ENCODE measurements at regions not wholly inside any gene's neighbourhood (a gene's known extent, or its start where the extent isn't known, plus 50 kb on each side); places are given as distances from the start of the nearest gene placed in this dataset.

- no peak overlapping the region for H2BK12ac ChIP-seq (ENCODE audit: low read depth, low read length)
- H4K5ac ChIP-seq (ENCODE audit: insufficient read length, low read depth, low read length), result no peak overlapping the region
- ChIA-PET POLR2A (ENCODE audit: partially characterized antibody) (no interaction called here), CTCF (ENCODE audit: partially characterized antibody) (interaction anchor here (0.6 to 1.5 kb wide), 2 partner anchors 8 to 549 kb away, joined by 3 to 11 read pairs; no protein-coding TSS in a partner anchor)
- H3K9ac ChIP-seq (replicated peaks in 1 of 4; ENCODE audit: extremely low read depth in 1 of 4, low read depth in 3 of 4, low read length in 3 of 4), result no peak overlapping the region
- no peak overlapping the region for H3K27ac ChIP-seq (ENCODE audit: low read depth, low read length)
- H3K23ac ChIP-seq (ENCODE audit: insufficient read length), result no peak overlapping the region
- FAIRE-seq (no peak), DNase-seq (ENCODE audit: low read depth in 1 of 2, low spot score in 2 of 2) (no peak)
- H2AFZ ChIP-seq (ENCODE audit: low read length), result no peak overlapping the region
- H2BK15ac ChIP-seq (ENCODE audit: low read length), result no peak overlapping the region
- H3K18ac ChIP-seq (ENCODE audit: extremely low read depth, low read length), result no peak overlapping the region
- H3K4me1 ChIP-seq (replicated peaks in 1 of 4; ENCODE audit: control insufficient read depth in 3 of 4, insufficient read depth in 4 of 4, low read length in 3 of 4), result no peaks in the 10 kb centered on the region
- TF ChIP-seq, protein P1, sequence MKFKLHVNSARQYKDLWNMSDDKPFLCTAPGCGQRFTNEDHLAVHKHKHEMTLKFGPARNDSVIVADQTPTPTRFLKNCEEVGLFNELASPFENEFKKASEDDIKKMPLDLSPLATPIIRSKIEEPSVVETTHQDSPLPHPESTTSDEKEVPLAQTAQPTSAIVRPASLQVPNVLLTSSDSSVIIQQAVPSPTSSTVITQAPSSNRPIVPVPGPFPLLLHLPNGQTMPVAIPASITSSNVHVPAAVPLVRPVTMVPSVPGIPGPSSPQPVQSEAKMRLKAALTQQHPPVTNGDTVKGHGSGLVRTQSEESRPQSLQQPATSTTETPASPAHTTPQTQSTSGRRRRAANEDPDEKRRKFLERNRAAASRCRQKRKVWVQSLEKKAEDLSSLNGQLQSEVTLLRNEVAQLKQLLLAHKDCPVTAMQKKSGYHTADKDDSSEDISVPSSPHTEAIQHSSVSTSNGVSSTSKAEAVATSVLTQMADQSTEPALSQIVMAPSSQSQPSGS (IDR thresholded peaks at IDR 0.05; ENCODE audit: low read length), result no peak
- TF ChIP-seq CBX8 (IDR thresholded peaks at IDR 0.05; ENCODE audit: borderline replicate concordance, low read depth, low read length) (no peak), BACH1 (IDR thresholded peaks at IDR 0.05; ENCODE audit: low read length) (no peak), TBP (IDR thresholded peaks at IDR 0.05; ENCODE audit: low read depth, low read length) (no peak), CBX5 (IDR thresholded peaks at IDR 0.05; ENCODE audit: low read depth, low read length) (no peak), JUN (IDR thresholded peaks at IDR 0.05; ENCODE audit: low read depth, low read length) (no peak), CREB1 (IDR thresholded peaks at IDR 0.05) (no peak), KDM1A (IDR thresholded peaks at IDR 0.05; ENCODE audit: borderline replicate concordance, low read length) (no peak), TAF7 (optimal IDR thresholded peaks at IDR 0.05; ENCODE audit: borderline replicate concordance, low read depth, low read length) (no peak)
- TF ChIP-seq, protein P2, sequence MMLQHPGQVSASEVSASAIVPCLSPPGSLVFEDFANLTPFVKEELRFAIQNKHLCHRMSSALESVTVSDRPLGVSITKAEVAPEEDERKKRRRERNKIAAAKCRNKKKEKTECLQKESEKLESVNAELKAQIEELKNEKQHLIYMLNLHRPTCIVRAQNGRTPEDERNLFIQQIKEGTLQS (IDR thresholded peaks at IDR 0.05; ENCODE audit: insufficient read depth, low read depth, low read length), result no peak
- H3K56ac ChIP-seq (replicated peaks; ENCODE audit: insufficient read length, low read depth, low read length), result no peak overlapping the region
- no peaks in the 10 kb centered on the region for H3K27me3 ChIP-seq (replicated peaks in 1 of 4; ENCODE audit: control insufficient read depth in 3 of 4, extremely low read depth in 1 of 4, insufficient read depth in 3 of 4, low read length in 3 of 4)
- H4K8ac ChIP-seq (ENCODE audit: extremely low read depth, insufficient read depth, low read length), result no peak overlapping the region
- no peaks in the 10 kb centered on the region for H3K36me3 ChIP-seq (ENCODE audit: control insufficient read depth in 2 of 4, insufficient read depth in 4 of 4, low read length in 3 of 4)
- H3K79me1 ChIP-seq (ENCODE audit: low read depth, low read length), result no peaks in the 10 kb centered on the region
- no peak overlapping the region for H2BK120ac ChIP-seq (replicated peaks; ENCODE audit: low read depth, low read length)
- no peaks in the 10 kb centered on the region for H3K79me2 ChIP-seq (ENCODE audit: control insufficient read depth in 1 of 2, insufficient read depth in 2 of 2, low read length in 2 of 2)
- no peak overlapping the region for H2AK5ac ChIP-seq (ENCODE audit: low read depth, low read length)
- no peak overlapping the region for H3K4me3 ChIP-seq (ENCODE audit: extremely low read depth in 1 of 4, insufficient read depth in 2 of 4, low read depth in 3 of 4, low read length in 4 of 4)
- no peaks in the 10 kb centered on the region for H4K20me1 ChIP-seq (replicated peaks in 1 of 2; ENCODE audit: control insufficient read depth in 1 of 2, insufficient read depth in 2 of 2, low read length in 2 of 2)
- no peaks in the 10 kb centered on the region for H3K23me2 ChIP-seq (ENCODE audit: low read depth, low read length)
- 95% methylated on average over 1 of the region's 1 CpG; no CpG with 5 or more reads in 1 of the 2 experiments for WGBS, 2 experiments (ENCODE audit: extremely low coverage in 1 of 2, insufficient coverage in 1 of 2, insufficient read length in 1 of 2, insufficient replicate concordance in 2 of 2, low coverage in 1 of 2, low lambda C conversion rate in 2 of 2, missing lambda C conversion rate in 1 of 2)
- no peak overlapping the region for H2BK5ac ChIP-seq (ENCODE audit: low read depth, low read length)
- peaks cover 0 to 7% of the 10 kb centered on the region in 2 experiments; a peak in 2 of 4 replicates for H3K9me3 ChIP-seq (ENCODE audit: insufficient read depth in 2 of 2, low read depth in 1 of 2, low read length in 1 of 2)
- no peak overlapping the region for H3K4me2 ChIP-seq (ENCODE audit: insufficient read depth in 1 of 2, low read depth in 2 of 2, low read length in 2 of 2)
- no peak overlapping the region for H2BK20ac ChIP-seq (ENCODE audit: low read length)
- no peak overlapping the region for H3K4ac ChIP-seq (replicated peaks; ENCODE audit: insufficient read length, low read depth, low read length)
- H3K14ac ChIP-seq (ENCODE audit: insufficient read length), result no peak overlapping the region
- H4K91ac ChIP-seq (replicated peaks; ENCODE audit: insufficient read length, low read length), result no peak overlapping the region
Observed at GRCh38 chr18:51391215-51391614, 193.7 kb upstream of the MEX3C start.
